ENCODE measurements at regions not wholly inside any gene's neighbourhood (a gene's known extent, or its start where the extent isn't known, plus 50 kb on each side); places are given as distances from the start of the nearest gene placed in this dataset.

GRCh38 chr17:73936908-73937627, 266.4 kb upstream of the RPL38 start:
- DNase-seq (ENCODE audit: low read depth): no peak
- H3K4me3 ChIP-seq (ENCODE audit: low read depth, low read length): no peak overlapping the region

DNA sequence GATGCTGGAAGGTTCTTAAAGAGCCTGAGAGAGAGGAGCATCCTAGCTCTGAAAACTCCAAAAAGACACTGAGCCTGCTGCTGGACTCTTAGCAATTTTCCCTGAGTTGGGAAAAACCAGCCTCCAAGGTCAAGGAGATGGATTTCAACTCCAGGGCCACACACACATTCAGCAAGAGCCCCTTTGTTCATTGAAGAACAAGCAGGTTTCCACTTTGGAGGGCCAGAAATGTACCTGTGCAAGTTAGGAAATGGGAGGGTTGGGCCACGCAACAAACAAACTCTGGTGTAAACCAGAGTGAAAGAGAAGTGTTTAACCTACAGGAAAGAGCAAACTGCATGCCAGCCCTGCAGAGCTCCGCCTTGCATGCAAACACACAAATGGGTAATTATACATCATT, 264.8 kb upstream of the RPL38 start:
- no peak overlapping the region for H3K4me3 ChIP-seq (ENCODE audit: low read depth, low read length)
- DNase-seq (ENCODE audit: low read depth): no peak

DNA sequence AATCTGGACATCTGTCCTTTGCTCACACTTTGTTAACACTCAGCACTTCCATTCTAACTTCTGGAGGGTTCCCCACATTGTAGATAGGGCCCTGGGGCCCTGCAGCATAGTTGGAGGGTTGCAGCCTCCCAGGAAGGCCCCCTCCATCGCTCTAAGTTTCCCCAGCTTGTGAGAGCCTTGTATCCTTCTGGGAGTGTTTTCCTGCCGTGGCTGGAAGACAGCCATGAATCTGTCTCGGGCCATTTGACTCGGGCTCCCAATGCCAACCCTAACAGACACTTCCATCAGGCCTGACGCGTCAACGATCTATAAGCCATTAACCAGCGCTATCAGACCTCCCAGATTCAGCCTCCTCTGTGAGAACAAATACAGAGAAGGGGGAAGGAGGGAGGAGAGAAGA, 263.7 kb upstream of the RPL38 start:
- H3K4me3 ChIP-seq (ENCODE audit: low read depth, low read length): no peak overlapping the region
- no peak for DNase-seq (ENCODE audit: low read depth)

DNA sequence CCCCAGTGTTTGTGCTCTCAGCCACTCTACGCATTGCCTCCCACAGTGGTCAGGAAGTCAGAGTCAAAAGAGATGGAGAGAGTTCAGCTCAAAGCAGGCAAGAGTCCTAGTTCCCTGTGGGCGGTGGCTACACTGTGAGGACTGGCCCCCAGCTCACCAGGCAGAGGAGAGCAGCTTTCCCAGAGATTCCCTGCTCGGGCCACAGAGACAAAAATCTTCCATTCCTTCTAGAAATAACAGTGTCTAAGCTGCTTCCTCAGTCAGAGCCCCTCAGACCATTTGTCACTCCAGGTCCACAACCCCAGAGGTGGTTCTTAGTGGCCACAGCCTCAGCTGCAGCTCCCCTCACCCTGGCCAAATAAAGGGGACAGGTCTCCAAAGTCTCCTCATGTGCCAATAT, 263.0 kb upstream of the RPL38 start:
- no peak for DNase-seq (ENCODE audit: low read depth)
- no peak overlapping the region for H3K4me3 ChIP-seq (ENCODE audit: low read depth, low read length)

DNA sequence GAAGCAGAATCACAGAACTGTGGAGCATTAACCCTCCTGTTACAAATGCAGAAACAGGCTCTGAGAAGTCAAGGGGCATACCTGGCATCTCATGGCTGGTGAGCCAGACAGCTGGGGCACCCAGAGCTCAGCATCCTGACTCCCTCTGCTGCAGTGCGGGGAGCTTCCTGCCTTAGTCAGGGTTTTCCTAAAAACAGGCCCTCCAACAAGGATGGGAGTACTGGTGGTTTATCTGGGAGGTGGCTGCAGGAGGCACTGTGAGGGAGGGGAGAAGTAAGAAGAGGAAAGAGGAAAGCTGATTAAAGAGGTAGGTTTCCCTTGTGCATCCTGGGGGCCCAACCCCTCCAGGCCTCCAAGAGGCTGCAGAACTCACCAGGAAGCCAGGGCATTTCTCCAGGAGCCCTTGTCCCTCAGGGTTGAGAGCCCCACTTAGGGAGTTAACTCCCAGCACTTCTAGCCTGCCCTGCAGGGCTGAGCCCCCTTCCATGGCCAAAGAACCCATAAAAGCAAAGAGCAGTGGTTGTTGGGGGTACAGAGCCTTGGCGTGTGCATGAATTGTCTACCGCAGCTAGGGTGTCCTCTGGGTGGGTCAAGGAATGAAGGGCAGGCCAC, 261.5 kb upstream of the RPL38 start:
- no peak for DNase-seq (ENCODE audit: low read depth)

DNA sequence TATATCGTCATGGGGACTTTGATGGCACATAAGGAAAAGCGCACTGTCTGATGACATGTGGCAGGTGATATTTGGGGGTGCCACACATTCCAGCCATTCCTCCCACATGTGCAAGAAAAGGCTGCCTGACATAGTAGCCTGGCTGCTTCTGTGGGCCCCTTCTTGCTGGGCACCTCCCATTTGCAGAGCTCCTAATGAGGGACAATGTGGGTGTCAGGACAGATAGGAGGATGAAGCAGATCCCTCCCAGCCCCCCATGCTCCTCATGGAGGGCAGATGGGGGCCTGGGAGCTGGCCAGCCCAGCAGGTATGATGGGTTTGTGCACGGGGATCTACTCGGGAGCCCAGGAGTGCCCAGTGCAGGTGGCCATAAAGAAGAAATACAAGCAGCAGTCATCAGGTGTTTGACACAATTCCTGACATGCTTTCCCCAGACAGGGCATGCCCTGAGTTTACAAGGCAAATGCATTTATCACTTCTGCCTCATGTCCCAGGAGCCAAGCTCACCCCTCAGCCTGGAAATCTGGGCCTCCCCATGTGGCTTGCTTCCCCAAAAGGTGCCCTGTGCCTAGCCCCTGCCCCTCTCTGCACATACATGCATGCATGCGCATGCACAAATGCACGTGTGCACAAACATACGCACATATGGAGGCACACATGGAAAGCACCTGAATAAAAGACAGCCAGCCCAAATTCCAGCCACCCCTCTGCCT, 260.6 kb upstream of the RPL38 start:
- DNase-seq (ENCODE audit: low read depth): no peak
- H3K4me3 ChIP-seq (ENCODE audit: low read depth, low read length): no peak overlapping the region

More for the DNA sequence above, 261.5 kb upstream of the RPL38 start:
- no peak overlapping the region for H3K4me3 ChIP-seq (ENCODE audit: low read depth, low read length)

GRCh38 chr17:73943416-73944110, 259.9 kb upstream of the RPL38 start:
- DNase-seq (ENCODE audit: low read depth): no peak
- no peak overlapping the region for H3K4me3 ChIP-seq (ENCODE audit: low read depth, low read length)

- no peak for DNase-seq (ENCODE audit: low read depth)
- no peak overlapping the region for H3K4me3 ChIP-seq (ENCODE audit: low read depth, low read length)
These were observed 259.1 kb upstream of the RPL38 start for GRCh38 chr17:73944366-73944765.

GRCh38 chr17:73947281-73947965, 256.1 kb upstream of the RPL38 start:
- no peak for DNase-seq (ENCODE audit: low read depth)
- no peak overlapping the region for H3K4me3 ChIP-seq (ENCODE audit: low read depth, low read length)

DNA sequence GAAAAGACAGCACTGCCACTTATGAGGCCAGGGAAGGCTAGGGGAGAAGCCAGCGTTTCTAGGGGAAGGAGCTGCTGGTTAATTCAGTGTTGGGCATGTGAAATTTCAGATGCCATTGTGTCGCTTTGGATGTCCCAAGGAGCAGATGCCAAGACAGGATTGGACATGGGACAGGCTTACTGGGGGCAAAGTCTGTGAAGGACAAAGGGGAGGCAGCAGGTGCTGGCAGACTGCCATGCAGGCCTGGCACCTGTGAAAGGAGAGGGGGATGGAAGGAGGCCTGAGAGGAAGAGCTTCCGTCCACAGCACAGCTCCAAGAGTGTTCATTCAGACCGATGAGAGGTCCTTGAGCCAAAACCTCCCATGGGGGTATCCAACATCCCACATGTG, 255.5 kb upstream of the RPL38 start:
- no peak for DNase-seq (ENCODE audit: low read depth)
- no peak overlapping the region for H3K4me3 ChIP-seq (ENCODE audit: low read depth, low read length)

- no peak for DNase-seq (ENCODE audit: low read depth)
- no peak overlapping the region for H3K4me3 ChIP-seq (ENCODE audit: low read depth, low read length)
These were observed 253.4 kb upstream of the RPL38 start for GRCh38 chr17:73949903-73950592.

GRCh38 chr17:73950593-73950914, 252.9 kb upstream of the RPL38 start:
- no peak for DNase-seq (ENCODE audit: low read depth)

GRCh38 chr17:73952082-73952479, 251.4 kb upstream of the RPL38 start:
- no peak overlapping the region for H3K4me3 ChIP-seq (ENCODE audit: low read depth, low read length)
- DNase-seq (ENCODE audit: low read depth): no peak

More at GRCh38 chr17:73950593-73950914, 252.9 kb upstream of the RPL38 start:
- H3K4me3 ChIP-seq (ENCODE audit: low read depth, low read length): no peak overlapping the region

GRCh38 chr17:73952480-73953205, 250.8 kb upstream of the RPL38 start:
- DNase-seq (ENCODE audit: low read depth): no peak
- H3K4me3 ChIP-seq (ENCODE audit: low read depth, low read length): no peak overlapping the region

GRCh38 chr17:73953206-73954033, 250.1 kb upstream of the RPL38 start:
- no peak overlapping the region for H3K4me3 ChIP-seq (ENCODE audit: low read depth, low read length)
- DNase-seq (ENCODE audit: low read depth): no peak

DNA sequence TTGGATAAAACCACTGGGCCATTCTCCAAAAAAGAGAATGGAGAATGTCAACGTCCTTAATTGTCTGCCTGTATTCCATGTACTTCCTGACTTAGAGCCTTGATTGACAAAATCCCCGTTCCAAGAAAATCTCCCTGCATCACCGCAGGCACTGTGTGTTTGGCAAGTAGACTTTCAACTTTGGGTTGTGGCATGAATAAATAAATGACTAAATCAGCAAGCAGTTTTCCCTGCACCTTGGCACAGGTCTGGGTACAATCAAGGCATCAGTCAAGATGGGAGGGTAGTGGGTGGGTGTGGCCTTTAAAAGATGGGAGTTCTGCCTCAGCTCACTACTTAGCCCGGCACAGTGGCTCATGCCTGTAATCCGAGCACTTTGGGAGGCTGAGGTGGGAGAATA, 248.5 kb upstream of the RPL38 start:
- H3K4me3 ChIP-seq (ENCODE audit: low read depth, low read length): no peak overlapping the region
- DNase-seq (ENCODE audit: low read depth): no peak

GRCh38 chr17:73955616-73956015, 247.9 kb upstream of the RPL38 start:
- no peak for DNase-seq (ENCODE audit: low read depth)
- H3K4me3 ChIP-seq (ENCODE audit: low read depth, low read length): no peak overlapping the region

DNA sequence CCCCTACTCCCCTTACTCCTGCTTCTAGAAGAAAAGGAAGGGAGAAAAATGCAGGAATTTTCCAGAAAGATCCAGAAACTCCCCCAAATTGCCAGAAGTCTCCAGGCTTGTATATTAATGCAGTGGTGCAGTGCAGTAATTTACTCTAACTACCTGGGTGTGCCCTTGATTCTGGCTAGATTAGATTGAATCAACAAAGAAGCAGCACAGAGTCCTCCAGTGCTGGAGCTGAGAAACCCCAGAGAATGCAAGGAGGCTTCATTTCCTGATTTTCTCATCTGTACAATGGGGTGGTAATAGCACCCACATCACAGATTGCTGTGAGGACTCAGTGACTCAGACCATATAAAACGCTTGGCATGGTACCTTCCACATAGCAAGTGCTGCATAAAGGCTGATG, 247.3 kb upstream of the RPL38 start:
- no peak overlapping the region for H3K4me3 ChIP-seq (ENCODE audit: low read depth, low read length)
- no peak for DNase-seq (ENCODE audit: low read depth)
